HEK293T (cell line): ENCODE measurements at regions not wholly inside any gene's neighbourhood (a gene's known extent, or its start where the extent isn't known, plus 50 kb on each side); places are given as distances from the start of the nearest gene placed in this dataset.

Source experiments
- CTCF ChIA-PET: fragments of 350-600 bp; formaldehyde crosslinking; extraction: SDS; loops from one replicate; lab custom pipeline; 2021; ENCODE audit warnings: antibody characterized with exemption, inconsistent platforms; lab: Yijun Ruan, JAX
- POLR2A ChIA-PET: fragments of 350-600 bp; formaldehyde crosslinking; extraction: SDS; loops from one replicate; lab custom pipeline; 2020; ENCODE audit warnings: antibody characterized with exemption, inconsistent platforms; lab: Yijun Ruan, JAX
- DNase-seq: peaks from one replicate; pipeline ENCODE4 v3.0.0; 2012; ENCODE audit warnings: mixed read lengths; ENCODE audit errors: extremely low spot score
- ARNT ChIP-seq: fragments of 450-650 bp; IDR thresholded peaks from 2 replicates; pipeline ENCODE4 v1.6.1; 2017; ENCODE audit warnings: mild to moderate bottlenecking
- BHLHE40 ChIP-seq: fragments of 450-650 bp; IDR thresholded peaks from 2 replicates; pipeline ENCODE4 v1.6.1; 2016; ENCODE audit warnings: mild to moderate bottlenecking, moderate library complexity, borderline replicate concordance
- CTBP1 ChIP-seq: fragments of 450-650 bp; IDR thresholded peaks from 2 replicates; pipeline ENCODE4 v1.6.1; 2016; ENCODE audit warnings: borderline replicate concordance
- ELF4 ChIP-seq: fragments of 450-650 bp; IDR thresholded peaks from 2 replicates; pipeline ENCODE4 v1.6.1; 2017; ENCODE audit warnings: antibody characterized with exemption
- FOXA1 ChIP-seq: fragments of 450-650 bp; IDR thresholded peaks from 2 replicates; pipeline ENCODE4 v1.6.1; 2016; ENCODE audit warnings: mild to moderate bottlenecking
- FOXK2 ChIP-seq: fragments of 450-650 bp; IDR thresholded peaks from 2 replicates; pipeline ENCODE4 v1.6.1; 2016; ENCODE audit warnings: mild to moderate bottlenecking
- FOXM1 ChIP-seq: fragments of 450-650 bp; IDR thresholded peaks from 2 replicates; pipeline ENCODE4 v1.6.1; 2017; ENCODE audit warnings: mild to moderate bottlenecking, borderline replicate concordance
- HDGF ChIP-seq: fragments of 450-650 bp; IDR thresholded peaks from 2 replicates; pipeline ENCODE4 v1.6.1; 2017; ENCODE audit warnings: antibody characterized with exemption, borderline replicate concordance
- L3MBTL2 ChIP-seq: fragments of 450-650 bp; conservative IDR thresholded peaks from 2 replicates; pipeline ENCODE4 v1.6.1; 2016; ENCODE audit warnings: mild to moderate bottlenecking
- LEF1 ChIP-seq: fragments of 450-650 bp; IDR thresholded peaks from 2 replicates; pipeline ENCODE4 v1.6.1; 2017; ENCODE audit warnings: mild to moderate bottlenecking, borderline replicate concordance
- NFRKB ChIP-seq: fragments of 450-650 bp; IDR thresholded peaks from 2 replicates; pipeline ENCODE4 v1.6.1; 2016; ENCODE audit warnings: mild to moderate bottlenecking, moderate library complexity
- SP1 ChIP-seq: fragments of 450-650 bp; IDR thresholded peaks from 2 replicates; pipeline ENCODE4 v1.6.1; 2017
- SUZ12 ChIP-seq: fragments of 450-650 bp; IDR thresholded peaks from 2 replicates; pipeline ENCODE4 v1.6.1; 2016; ENCODE audit warnings: mild to moderate bottlenecking
- TARDBP ChIP-seq: fragments of 450-650 bp; IDR thresholded peaks from 2 replicates; pipeline ENCODE4 v1.6.1; 2016
- ZNF384 ChIP-seq: fragments of 450-650 bp; IDR thresholded peaks from 2 replicates; pipeline ENCODE4 v1.6.1; 2016
- TF ChIP-seq, protein P1 (sequence below): fragments of 450-650 bp; IDR thresholded peaks from 2 replicates; pipeline ENCODE4 v1.6.1; 2016

DNA sequence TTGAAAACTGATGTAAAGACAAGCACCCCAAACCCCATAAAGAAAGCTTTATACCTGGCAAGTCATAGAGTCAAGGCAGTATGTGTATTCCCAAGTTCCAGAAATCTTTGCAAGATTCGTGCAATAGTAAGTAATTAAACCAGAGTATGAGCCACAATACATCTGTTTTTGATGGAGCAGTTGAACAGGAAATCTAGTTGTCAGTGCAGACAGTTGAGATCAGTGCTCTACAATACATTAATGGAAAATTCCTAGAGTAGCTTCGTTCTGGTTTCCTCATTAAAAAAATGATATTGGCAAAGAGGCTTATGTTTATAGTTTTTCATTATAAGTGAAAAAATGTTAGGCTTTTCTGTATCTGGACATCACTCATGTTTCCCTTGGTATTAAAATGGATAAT is 575.3 kb downstream of the TRIML1 start:
- TF ChIP-seq HDGF: no peak
- no peak for TF ChIP-seq LEF1
- POLR2A ChIA-PET: no interaction called here
- DNase-seq: no peak
- CTCF ChIA-PET: no interaction called here

DNA sequence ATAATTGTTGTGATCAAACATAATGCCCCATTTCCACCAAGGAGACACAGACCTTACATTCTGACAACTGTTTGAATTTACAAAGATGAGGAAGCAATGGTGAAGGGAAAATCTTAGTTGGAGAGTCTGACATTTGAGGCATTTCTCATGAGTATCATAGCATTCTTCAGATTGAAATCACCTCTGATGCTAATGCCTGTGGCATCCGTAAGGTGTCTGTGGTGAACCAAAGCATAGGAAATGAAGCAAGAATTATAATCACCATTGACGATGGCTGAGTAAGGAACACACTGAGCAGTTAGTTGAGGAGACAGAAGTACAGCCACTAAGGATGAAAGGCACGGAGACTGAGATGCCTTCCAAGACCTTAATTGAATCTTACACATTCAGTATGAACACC is 575.7 kb downstream of the TRIML1 start:
- no peak for DNase-seq
- TF ChIP-seq FOXA1: no peak
- no peak for TF ChIP-seq L3MBTL2
- TF ChIP-seq HDGF: no peak
- no peak for TF ChIP-seq FOXM1
- TF ChIP-seq BHLHE40: no peak
- TF ChIP-seq LEF1: no peak
- TF ChIP-seq NFRKB: no peak
- TF ChIP-seq TARDBP: no peak
- no peak for TF ChIP-seq ELF4
- no peak for TF ChIP-seq ZNF384
- no peak for TF ChIP-seq CTBP1
- no peak for TF ChIP-seq FOXK2
- ChIA-PET POLR2A (no interaction called here), CTCF (no interaction called here)

DNA sequence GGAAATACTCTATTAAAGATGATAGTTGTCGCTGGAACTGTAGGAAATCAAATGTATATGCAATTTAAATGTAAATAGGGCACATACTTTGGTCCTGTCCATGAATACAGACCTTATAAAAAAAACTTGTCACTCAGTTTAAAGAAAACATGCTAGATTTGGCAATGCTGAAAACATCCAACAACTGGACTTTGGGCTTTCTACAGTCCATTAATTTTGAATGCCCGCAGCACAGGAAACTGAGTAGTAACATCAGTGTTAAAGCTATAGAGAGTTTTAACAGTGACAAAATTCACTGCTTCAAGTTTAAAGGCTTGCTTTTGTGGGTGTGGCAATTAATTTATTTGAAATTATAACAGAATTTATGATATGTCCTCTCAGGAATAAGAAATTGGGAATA is 578.4 kb downstream of the TRIML1 start:
- POLR2A ChIA-PET: no interaction called here
- TF ChIP-seq FOXK2: no peak
- no peak for TF ChIP-seq ELF4
- TF ChIP-seq, protein P1, sequence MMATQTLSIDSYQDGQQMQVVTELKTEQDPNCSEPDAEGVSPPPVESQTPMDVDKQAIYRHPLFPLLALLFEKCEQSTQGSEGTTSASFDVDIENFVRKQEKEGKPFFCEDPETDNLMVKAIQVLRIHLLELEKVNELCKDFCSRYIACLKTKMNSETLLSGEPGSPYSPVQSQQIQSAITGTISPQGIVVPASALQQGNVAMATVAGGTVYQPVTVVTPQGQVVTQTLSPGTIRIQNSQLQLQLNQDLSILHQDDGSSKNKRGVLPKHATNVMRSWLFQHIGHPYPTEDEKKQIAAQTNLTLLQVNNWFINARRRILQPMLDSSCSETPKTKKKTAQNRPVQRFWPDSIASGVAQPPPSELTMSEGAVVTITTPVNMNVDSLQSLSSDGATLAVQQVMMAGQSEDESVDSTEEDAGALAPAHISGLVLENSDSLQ: no peak
- no peak for TF ChIP-seq BHLHE40
- TF ChIP-seq ARNT: no peak
- TF ChIP-seq HDGF: no peak
- TF ChIP-seq TARDBP: no peak
- no peak for TF ChIP-seq NFRKB
- no peak for TF ChIP-seq LEF1
- no peak for TF ChIP-seq FOXA1
- TF ChIP-seq SUZ12: no peak
- TF ChIP-seq FOXM1: no peak
- no peak for TF ChIP-seq SP1
- no peak for TF ChIP-seq CTBP1
- no peak for TF ChIP-seq L3MBTL2
- CTCF ChIA-PET: no interaction called here
- DNase-seq: no peak

DNA sequence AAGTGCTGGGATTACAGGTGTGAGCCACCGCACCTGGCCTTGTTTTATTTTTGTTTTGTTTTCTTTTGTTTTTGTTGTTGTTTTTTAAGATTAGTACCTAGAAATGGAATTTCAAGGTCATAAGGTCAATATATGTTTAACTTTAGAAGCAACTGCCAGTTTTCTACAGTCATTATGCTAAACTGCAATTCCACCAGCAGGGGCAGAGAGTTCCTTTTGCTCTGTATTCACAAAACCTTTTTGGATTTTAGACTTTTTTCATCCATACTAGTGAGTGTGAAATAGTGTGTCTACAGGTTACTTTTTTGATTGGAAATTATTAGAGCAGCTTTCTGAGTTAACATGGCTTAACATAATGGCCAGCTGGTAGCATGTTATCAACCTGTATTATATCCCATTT is 580.6 kb downstream of the TRIML1 start:
- ChIA-PET POLR2A (no interaction called here), CTCF (no interaction called here)
- no peak for DNase-seq
- TF ChIP-seq BHLHE40 (no peak), TARDBP (no peak), FOXK2 (no peak), NFRKB (no peak), LEF1 (no peak), ARNT (no peak), HDGF (no peak), FOXA1 (no peak), FOXM1 (no peak), CTBP1 (no peak), L3MBTL2 (no peak), SUZ12 (no peak), SP1 (no peak), ELF4 (no peak)
- TF ChIP-seq, protein P1: no peak

- no peak for DNase-seq
- ChIA-PET CTCF (no interaction called here), POLR2A (no interaction called here)
- TF ChIP-seq SUZ12 (no peak), LEF1 (no peak), HDGF (no peak), FOXM1 (no peak), BHLHE40 (no peak), SP1 (no peak), TARDBP (no peak), L3MBTL2 (no peak), ZNF384 (no peak), FOXA1 (no peak), ELF4 (no peak), NFRKB (no peak), ARNT (no peak), FOXK2 (no peak), CTBP1 (no peak)
- TF ChIP-seq, protein P1: no peak
These were observed 583.7 kb downstream of the TRIML1 start for GRCh38 chr4:188722911-188723310.

DNA sequence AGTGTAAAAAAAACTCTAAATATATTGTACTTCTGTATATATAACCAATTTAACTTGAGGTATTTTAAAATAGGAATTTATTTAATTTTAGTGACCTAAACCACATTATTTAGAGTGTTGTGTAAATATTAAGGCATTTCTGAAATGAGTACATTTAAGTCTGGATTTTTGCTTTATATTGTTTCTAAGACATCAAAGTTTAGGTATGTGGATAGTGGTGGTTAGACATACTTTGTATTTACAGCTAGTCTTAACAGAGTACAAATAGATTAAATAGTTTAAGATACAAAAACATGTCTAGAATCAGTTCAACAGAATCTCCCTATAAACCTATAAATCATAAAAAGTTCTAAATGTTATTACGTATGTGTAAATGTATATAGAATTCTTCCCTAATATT is 588.5 kb downstream of the TRIML1 start:
- no peak for DNase-seq
- TF ChIP-seq ZNF384: no peak
- TF ChIP-seq FOXM1: no peak
- TF ChIP-seq FOXA1: no peak
- TF ChIP-seq, protein P1: no peak
- no peak for TF ChIP-seq SUZ12
- no peak for TF ChIP-seq SP1
- no peak for TF ChIP-seq CTBP1
- no peak for TF ChIP-seq TARDBP
- no peak for TF ChIP-seq FOXK2
- no peak for TF ChIP-seq ELF4
- no peak for TF ChIP-seq LEF1
- no peak for TF ChIP-seq HDGF
- no peak for TF ChIP-seq L3MBTL2
- TF ChIP-seq ARNT: no peak
- TF ChIP-seq BHLHE40: no peak
- no peak for TF ChIP-seq NFRKB
- ChIA-PET CTCF (no interaction called here), POLR2A (no interaction called here)
